MM.1S (cell line): ENCODE measurements at regions not wholly inside any gene's neighbourhood (a gene's known extent, or its start where the extent isn't known, plus 50 kb on each side); places are given as distances from the start of the nearest gene placed in this dataset.

ENCODE experiments used
- EZH2phosphoT487 ChIP-seq: fragments of 300-600 bp; sonication (generic); IDR thresholded peaks from 2 replicates; pipeline ENCODE4 v1.6.1; 2018; ENCODE audit warnings: antibody characterized with exemption, low read length
- TF ChIP-seq, protein P1 (sequence below): fragments of 300-600 bp; sonication (generic); IDR thresholded peaks from 2 replicates; pipeline ENCODE4 v1.5.1; 2016; ENCODE audit warnings: antibody characterized with exemption, low read length, mixed read lengths

DNA sequence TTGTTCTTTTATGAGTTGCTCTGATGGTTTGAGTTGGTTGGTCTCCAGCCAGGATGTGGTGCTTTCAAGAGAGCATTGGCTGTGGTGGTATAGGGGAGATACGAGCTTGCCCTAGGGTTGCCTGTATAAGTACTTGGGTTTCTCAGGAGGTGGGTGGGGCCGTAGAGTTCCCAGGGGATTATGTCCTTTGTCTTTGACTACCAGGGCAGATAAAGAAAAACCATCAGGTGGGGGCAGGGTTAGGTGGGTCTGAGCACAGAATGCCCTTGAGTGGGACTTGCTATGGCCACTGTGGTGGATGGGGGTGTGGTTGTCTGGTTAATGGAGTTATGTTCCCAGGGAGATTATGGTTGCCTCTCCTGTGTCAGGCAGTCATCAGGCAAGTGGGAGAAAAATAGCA, 247.9 kb upstream of the HAND2 start:
- TF ChIP-seq, protein P1, sequence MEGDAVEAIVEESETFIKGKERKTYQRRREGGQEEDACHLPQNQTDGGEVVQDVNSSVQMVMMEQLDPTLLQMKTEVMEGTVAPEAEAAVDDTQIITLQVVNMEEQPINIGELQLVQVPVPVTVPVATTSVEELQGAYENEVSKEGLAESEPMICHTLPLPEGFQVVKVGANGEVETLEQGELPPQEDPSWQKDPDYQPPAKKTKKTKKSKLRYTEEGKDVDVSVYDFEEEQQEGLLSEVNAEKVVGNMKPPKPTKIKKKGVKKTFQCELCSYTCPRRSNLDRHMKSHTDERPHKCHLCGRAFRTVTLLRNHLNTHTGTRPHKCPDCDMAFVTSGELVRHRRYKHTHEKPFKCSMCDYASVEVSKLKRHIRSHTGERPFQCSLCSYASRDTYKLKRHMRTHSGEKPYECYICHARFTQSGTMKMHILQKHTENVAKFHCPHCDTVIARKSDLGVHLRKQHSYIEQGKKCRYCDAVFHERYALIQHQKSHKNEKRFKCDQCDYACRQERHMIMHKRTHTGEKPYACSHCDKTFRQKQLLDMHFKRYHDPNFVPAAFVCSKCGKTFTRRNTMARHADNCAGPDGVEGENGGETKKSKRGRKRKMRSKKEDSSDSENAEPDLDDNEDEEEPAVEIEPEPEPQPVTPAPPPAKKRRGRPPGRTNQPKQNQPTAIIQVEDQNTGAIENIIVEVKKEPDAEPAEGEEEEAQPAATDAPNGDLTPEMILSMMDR = no peak
- TF ChIP-seq EZH2phosphoT487 = no peak
